H4 (cell line): ENCODE measurements at regions not wholly inside any gene's neighbourhood (a gene's known extent, or its start where the extent isn't known, plus 50 kb on each side); places are given as distances from the start of the nearest gene placed in this dataset.
"Not testable (repeated sequence)": the region's sequence is repeated elsewhere in the genome, so short reads cannot be mapped to it uniquely, and the experiment has no call there.

ENCODE experiments used
- DNase-seq: peaks from one replicate; pipeline ENCODE4 v3.0.0-alpha.2; 2015; ENCODE audit warnings: low spot score

DNA sequence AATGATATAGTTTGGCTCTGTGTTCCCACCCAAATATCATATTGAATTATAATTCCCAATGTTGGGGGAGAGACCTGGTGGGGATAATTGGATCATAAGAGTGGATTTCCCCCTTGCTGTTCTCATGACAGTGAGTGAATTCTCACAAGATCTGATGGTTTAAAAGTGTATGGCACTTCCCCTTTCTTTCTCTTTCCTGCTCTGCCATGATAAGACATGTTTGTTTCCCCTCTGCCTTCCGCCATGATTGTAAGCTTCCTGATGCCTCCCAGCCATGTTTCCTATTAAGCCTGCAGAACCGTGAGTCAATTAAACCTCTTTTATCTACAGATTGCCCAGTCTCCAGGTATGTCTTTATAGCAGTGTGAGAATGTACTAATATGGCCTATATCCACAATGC is 126.7 kb upstream of the GMNC start:
- DNase-seq: no peak

DNA sequence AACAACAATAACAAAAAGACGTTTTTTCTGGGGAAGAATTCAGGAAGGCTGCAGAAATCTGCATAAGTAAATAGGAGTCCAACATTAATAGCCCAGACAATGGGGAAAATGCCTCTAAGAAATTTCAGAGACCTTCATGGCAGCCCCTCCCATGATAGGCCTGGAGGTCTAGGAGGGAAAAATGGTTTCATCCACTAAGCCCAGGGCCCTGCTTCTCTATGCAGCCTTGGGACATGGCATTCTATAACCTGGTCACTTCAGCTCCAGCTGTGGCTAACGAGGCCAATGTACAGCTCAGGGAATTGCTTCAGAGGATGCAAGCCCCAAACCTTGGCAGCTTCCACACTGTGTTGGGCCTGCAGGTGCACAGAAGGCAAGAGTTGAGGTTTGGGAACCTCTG is 125.6 kb upstream of the GMNC start:
- no peak for DNase-seq

DNA sequence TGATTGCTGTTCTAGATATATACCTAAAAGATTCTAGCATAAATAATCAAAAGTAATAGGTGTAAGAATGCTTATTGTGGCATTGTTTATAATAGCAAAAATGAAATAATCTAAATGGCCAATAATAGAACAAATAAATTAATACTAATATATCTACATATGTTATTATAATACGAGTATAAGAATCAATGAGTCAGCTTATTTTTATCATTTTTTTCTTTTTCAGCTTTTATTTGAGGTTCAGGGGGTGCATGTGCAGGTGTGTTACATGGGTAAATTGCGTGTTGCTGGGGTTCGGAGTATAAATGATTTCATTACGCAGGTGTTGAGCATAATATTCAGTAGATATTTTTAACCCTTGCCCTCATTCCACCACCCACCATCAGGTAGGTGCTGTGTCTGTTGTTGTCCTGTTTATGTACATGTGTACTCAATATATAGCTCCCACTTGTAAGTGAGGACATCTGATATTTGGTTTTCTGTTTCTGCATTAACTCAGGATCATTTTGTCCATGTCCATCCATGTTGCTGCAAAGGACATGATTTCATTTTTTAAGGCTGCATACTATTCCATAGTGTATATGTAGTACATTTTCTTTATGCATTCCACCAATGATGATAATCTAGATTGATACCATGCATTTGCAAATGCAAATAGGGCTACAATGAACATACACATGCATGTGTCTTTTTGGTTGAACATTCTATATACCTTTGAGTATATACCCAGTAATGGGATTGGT is 122.2 kb upstream of the GMNC start:
- DNase-seq: no peak

DNA sequence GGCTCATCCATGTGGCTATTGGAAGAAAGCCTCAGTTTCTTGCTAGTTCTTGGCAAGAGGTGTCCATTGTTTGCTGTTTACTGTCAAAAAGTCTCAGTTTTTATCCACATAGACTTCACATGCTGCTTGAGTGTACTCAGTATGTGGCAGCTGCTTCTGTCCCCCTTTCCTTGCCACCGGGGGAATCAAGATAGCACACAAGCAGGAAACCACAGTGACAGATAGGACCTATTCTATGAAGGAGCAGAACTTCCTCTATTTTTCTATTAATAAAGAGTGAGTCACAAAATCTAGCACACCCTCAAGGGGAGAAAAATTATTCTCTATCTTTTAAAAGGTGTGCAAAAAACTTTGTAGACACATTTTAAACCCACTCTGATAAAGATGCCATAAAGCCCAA is 121.4 kb upstream of the GMNC start:
- DNase-seq: no peak

DNA sequence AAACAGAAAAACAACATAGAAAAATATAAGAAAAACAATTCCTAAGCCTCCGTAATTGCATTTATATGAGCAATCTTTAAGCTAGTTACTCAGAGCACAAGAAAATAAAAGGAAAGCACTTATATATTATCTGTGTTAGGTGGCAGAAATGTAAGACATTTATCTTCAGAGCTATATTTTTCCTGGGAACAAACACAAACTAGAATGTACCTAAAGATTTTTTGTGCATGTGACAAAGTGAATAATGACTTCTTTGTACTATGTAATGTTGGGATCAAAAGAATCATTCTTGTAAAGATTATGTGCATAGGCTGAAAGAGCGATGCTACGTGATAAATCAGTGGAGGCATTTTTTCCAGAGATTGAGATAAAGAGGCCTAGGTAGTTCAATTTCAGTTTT is 111.3 kb upstream of the GMNC start:
- DNase-seq: no peak

DNA sequence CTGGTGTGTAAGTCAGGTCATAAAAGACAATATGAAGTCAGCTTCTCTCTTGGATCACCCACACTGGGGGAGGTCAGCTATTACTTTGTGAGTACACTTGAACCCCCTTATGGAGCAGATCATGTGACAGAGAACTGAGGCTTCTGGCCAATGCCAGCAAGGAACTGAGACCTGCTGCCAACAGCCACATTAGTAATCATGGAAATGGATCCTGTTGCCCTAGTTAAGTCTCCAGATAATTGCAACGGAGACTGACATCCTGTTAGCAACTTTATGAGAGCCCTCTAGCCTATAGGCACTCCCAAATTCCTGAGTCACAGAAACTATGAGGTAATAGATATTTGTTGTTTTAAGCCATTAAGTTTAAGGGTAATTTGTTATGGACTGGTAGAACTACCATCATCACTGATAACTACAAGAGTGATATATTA is 110.4 kb upstream of the GMNC start:
- DNase-seq: peak; percentile 18

DNA sequence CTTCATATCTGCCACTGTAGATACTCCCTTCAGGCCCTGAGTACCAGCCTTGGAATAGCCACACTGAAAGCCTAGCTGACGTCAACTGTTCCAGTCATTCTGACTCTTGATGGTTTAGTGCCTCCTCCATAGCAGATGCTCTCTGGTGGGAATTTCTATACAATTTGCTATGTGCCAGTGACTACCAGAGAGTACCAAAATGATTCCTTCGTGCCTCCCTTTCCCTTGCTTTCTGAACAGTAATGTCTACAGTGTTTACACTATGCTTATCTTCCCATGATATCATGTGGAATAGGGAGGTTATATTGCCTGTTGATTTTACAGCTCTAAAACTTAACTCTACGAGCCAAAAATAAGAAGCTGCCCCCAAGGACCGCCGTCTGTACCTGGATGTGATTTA is 109.7 kb upstream of the GMNC start:
- no peak for DNase-seq

DNA sequence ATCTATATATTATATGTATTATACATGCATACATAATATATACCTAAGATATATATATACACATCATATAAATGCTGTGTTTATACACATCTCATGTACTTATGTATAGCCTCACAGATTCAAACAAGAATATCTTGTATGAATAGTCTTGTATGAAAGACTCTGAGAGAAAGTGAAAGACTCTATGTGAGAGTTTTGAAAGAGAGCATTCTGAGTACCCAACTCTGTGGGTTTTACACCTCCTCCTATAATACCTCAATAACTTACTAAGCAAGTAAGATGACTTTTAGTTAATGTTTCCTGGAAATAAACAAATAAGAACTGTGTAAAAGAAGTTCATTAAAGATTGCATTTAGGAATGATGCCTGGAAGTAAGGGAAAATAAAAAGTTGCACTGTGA is 108.1 kb upstream of the GMNC start:
- DNase-seq: no peak

DNA sequence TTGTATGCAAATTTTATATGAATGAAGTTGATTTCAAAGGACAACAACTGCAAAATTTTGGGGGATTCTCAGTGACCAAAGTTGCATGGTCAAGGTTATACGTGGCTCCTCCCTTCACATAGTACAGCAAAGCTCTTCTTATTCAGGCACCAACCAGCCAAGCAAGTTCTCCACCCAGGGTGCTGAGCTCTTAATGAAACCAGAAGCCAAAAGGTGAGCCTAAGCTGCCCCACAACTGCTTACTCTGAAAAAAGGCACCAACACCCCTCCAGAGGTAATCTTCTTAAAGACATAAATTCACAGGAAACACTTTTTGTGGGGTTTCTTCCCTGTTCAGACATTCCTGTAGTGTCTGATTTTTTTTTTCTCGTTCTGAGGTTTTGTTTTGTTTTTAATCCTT is 106.1 kb upstream of the GMNC start:
- DNase-seq: no peak

DNA sequence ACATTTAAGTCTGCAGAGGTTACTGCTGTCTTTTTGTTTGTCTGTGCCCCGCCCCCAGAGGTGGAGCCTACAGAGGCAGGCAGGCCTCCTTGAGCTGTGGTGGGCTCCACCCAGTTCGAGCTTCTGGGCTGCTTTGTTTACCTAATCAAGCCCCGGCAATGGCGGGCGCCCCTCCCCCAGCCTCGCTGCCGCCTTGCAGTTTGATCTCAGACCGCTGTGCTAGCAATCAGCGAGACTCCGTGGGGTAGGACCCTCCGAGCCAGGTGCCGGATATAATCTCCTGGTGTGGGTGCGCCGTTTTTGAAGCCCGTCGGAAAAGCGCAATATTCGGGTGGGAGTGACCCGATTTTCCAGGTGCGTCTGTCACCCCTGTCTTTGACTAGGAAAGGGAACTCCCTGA is 102.4 kb upstream of the GMNC start:
- DNase-seq: not testable (repeated sequence)

DNA sequence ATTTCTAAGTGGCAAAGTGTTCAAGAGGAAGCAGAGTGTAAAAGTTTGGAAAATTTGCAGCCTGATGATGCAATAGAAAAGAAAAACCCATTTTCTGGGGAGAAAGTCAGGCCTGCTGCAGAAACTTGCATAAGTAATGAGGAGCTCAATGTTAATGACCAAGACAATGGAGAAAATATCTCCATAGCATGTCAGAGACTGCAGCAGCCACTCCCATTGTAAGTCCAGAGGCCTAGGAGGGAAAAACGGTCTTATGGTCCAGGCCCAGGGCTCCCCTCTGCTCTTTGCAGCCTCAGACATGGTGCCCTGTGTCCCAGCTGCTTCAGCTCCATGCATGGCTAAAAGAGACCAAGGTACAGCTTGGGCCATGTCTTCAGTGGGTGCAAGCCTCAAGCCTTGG is 96.6 kb upstream of the GMNC start:
- no peak for DNase-seq

DNA sequence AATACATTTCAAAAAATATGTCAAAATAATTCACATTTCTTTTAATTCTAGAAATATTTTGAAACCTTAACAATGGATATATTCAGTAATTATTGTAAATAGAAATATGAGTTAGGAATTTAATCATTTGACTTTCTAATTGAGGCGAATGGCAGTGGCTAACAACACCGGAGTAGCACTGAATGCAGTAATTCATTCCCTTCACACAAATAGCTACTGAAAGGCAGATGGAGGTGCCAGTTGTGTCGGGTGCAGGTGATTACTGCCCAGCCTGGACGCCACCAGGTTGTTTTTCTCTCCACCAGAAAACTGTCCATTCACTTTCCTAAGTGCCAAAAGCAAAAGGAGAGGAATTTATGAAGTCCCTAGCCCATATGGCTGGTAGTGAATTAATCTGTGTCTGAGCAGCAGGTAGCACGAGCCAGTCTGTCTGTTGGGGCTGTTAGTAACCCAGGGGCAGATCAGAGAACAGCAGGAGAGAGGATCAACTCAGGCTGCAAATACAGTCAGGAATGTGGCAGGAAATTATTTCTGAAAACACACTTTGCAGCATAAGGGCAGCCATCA is 79.3 kb upstream of the GMNC start:
- DNase-seq: no peak

DNA sequence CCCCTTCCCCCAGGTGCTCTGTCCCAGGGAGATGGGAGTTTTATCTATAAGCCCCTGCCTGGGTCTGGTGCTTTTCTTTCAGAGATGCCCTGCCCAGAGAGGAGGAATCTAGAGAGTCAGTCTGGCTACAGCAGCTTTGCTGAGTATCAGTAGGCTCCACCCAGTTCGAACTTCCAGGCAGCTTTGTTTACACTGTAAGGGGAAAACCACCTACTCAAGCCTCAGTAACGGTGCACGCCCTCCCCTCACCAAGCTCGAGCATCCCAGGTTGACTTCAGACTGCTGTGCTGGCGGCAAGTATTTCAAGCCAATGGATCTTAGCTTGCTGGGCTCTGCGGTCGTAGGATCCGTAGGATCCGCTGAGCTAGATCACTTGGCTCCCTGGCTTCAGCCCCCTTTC is 72.1 kb upstream of the GMNC start:
- peak; percentile 22 for DNase-seq

DNA sequence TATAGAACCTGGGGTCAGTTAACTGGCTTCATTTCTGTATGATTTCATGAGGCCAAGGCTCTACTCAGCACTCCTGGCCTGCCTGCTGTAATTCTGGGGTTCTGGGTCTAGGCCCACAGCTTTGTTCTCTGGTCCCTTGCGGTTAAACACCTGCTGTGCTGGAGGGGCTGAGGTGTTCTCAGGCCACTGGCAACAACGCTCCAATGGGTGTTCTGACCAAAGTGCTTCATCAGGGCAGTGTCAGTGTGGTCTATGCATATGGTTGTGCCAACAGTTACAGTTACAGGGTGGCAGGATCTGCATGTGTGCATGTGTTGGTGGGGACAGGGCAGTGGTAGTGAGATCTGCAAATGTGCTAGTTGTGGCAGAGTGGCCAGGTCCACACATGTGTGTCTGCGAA is 64.1 kb upstream of the GMNC start:
- DNase-seq: no peak

DNA sequence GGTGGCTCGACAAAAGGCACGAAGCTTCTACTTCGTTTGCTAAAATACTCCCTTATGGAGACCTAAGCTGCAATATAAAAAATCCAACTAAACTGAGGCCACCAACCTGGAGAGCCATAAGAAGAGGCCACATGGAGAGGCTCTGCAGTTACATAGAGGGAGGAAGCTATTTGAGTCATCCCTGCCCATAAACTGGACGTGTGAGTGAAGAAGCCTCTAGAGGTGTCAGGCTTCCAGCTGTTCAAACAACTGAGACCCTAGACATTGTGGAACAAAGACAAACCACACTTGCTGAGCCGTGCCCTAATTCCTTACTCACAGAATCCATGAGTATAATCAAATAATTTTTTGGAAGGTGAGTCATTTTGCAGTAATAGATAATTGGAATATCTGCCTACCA is 50.2 kb upstream of the GMNC start:
- no peak for DNase-seq
